T-helper 17 cell (primary cell): ENCODE measurements at regions not wholly inside any gene's neighbourhood (a gene's known extent, or its start where the extent isn't known, plus 50 kb on each side); places are given as distances from the start of the nearest gene placed in this dataset.
A peak's percentile ranks its signal among the peaks of the same experiment; 100 is the strongest.

Experiments
- ATAC-seq: fragments of 150-1000 bp; cut with Tn5 transposase; 2 replicates; pipeline ENCODE4 v1.10.0; 2021; ENCODE audit warnings: mild to moderate bottlenecking, moderate library complexity
- DNase-seq, 3 donors: peaks; one replicate each; pipeline versions ENCODE4 v3.0.0 to v3.0.0-alpha.2; 2020 to 2021
- H3K9me3 ChIP-seq: one replicate; pipeline ENCODE4 v1.7.0; 2013; ENCODE audit warnings: low read length, mild to moderate bottlenecking; ENCODE audit not compliant: control insufficient read depth, poor library complexity, severe bottlenecking
- H3K27ac Mint-ChIP-seq: one replicate; pipeline ENCODE4 v1.8.0; 2022; ENCODE audit warnings: mild to moderate bottlenecking, moderate library complexity, mixed read lengths
- H3K27me3 Mint-ChIP-seq: one replicate; pipeline ENCODE4 v1.8.0; 2022; ENCODE audit warnings: mixed read lengths
- H3K36me3 Mint-ChIP-seq: one replicate; pipeline ENCODE4 v1.8.0; 2022; ENCODE audit warnings: low read depth, mixed read lengths
- H3K4me1 Mint-ChIP-seq: one replicate; pipeline ENCODE4 v1.8.0; 2022; ENCODE audit warnings: mild to moderate bottlenecking, mixed read lengths
- H3K4me3 Mint-ChIP-seq: one replicate; pipeline ENCODE4 v1.8.0; 2022; ENCODE audit warnings: mild to moderate bottlenecking, moderate library complexity, mixed read lengths

GRCh38 chr13:74226791-74227475 is 92.7 kb upstream of the KLF12 start:
- H3K4me1 Mint-ChIP-seq: peaks cover 13% of the 10 kb centered on the region
- no peak overlapping the region for H3K27ac Mint-ChIP-seq
- DNase-seq: no peak
- no peak overlapping the region for H3K4me3 Mint-ChIP-seq
- no peaks in the 10 kb centered on the region for H3K36me3 Mint-ChIP-seq
- no peaks in the 10 kb centered on the region for H3K9me3 ChIP-seq
- ATAC-seq: no peak
- no peaks in the 10 kb centered on the region for H3K27me3 Mint-ChIP-seq

- H3K36me3 Mint-ChIP-seq: no peaks in the 10 kb centered on the region
- no peak overlapping the region for H3K4me3 Mint-ChIP-seq
- H3K9me3 ChIP-seq: no peaks in the 10 kb centered on the region
- no peaks in the 10 kb centered on the region for H3K27me3 Mint-ChIP-seq
- H3K27ac Mint-ChIP-seq: no peak overlapping the region
- ATAC-seq (no peak), DNase-seq (no peak)
- H3K4me1 Mint-ChIP-seq: peaks cover 4% of the 10 kb centered on the region
These were observed 87.5 kb upstream of the KLF12 start for GRCh38 chr13:74221752-74222151.

GRCh38 chr13:74219566-74219965 is 85.4 kb upstream of the KLF12 start:
- DNase-seq: no peak
- Mint-ChIP-seq H3K4me1 (peaks cover 4% of the 10 kb centered on the region), H3K36me3 (no peaks in the 10 kb centered on the region), H3K27me3 (no peaks in the 10 kb centered on the region), H3K4me3 (no peak overlapping the region), H3K27ac (no peak overlapping the region)
- no peak for ATAC-seq
- H3K9me3 ChIP-seq: no peaks in the 10 kb centered on the region

GRCh38 chr13:74218291-74218690 is 84.1 kb upstream of the KLF12 start:
- DNase-seq: no peak
- Mint-ChIP-seq H3K27me3 (no peaks in the 10 kb centered on the region), H3K36me3 (no peaks in the 10 kb centered on the region), H3K4me3 (no peak overlapping the region), H3K4me1 (peaks cover 6% of the 10 kb centered on the region), H3K27ac (peak overlapping the region; percentile 21)
- no peaks in the 10 kb centered on the region for H3K9me3 ChIP-seq
- ATAC-seq: no peak

GRCh38 chr13:74217811-74218210 is 83.6 kb upstream of the KLF12 start:
- H3K4me3 Mint-ChIP-seq: no peak overlapping the region
- H3K9me3 ChIP-seq: no peaks in the 10 kb centered on the region
- no peaks in the 10 kb centered on the region for H3K36me3 Mint-ChIP-seq

GRCh38 chr13:74215420-74215819 is 81.2 kb upstream of the KLF12 start:
- H3K27ac Mint-ChIP-seq: no peak overlapping the region
- H3K4me1 Mint-ChIP-seq: peaks cover 6% of the 10 kb centered on the region
- H3K36me3 Mint-ChIP-seq: no peaks in the 10 kb centered on the region

More at GRCh38 chr13:74217811-74218210, 83.6 kb upstream of the KLF12 start:
- ATAC-seq: no peak
- no peaks in the 10 kb centered on the region for H3K27me3 Mint-ChIP-seq
- H3K27ac Mint-ChIP-seq: peak overlapping the region; percentile 21
- H3K4me1 Mint-ChIP-seq: peaks cover 6% of the 10 kb centered on the region
- DNase-seq: no peak

GRCh38 chr13:74214321-74214720 is 80.1 kb upstream of the KLF12 start:
- H3K36me3 Mint-ChIP-seq: no peaks in the 10 kb centered on the region
- H3K27ac Mint-ChIP-seq: no peak overlapping the region
- no peaks in the 10 kb centered on the region for H3K27me3 Mint-ChIP-seq
- DNase-seq (no peak), ATAC-seq (no peak)
- H3K9me3 ChIP-seq: no peaks in the 10 kb centered on the region
- H3K4me3 Mint-ChIP-seq: no peak overlapping the region
- H3K4me1 Mint-ChIP-seq: peaks cover 6% of the 10 kb centered on the region

More at GRCh38 chr13:74215420-74215819, 81.2 kb upstream of the KLF12 start:
- DNase-seq (no peak), ATAC-seq (no peak)
- no peaks in the 10 kb centered on the region for H3K9me3 ChIP-seq
- H3K4me3 Mint-ChIP-seq: no peak overlapping the region
- no peaks in the 10 kb centered on the region for H3K27me3 Mint-ChIP-seq

- DNase-seq: no peak
These were observed 76.6 kb upstream of the KLF12 start for GRCh38 chr13:74210693-74211393.

GRCh38 chr13:74206855-74207254 is 72.7 kb upstream of the KLF12 start:
- no peak overlapping the region for H3K4me3 Mint-ChIP-seq
- H3K9me3 ChIP-seq: no peaks in the 10 kb centered on the region
- H3K27ac Mint-ChIP-seq: no peak overlapping the region
- ATAC-seq: no peak
- no peak for DNase-seq
- no peaks in the 10 kb centered on the region for H3K4me1 Mint-ChIP-seq
- no peaks in the 10 kb centered on the region for H3K27me3 Mint-ChIP-seq
- no peaks in the 10 kb centered on the region for H3K36me3 Mint-ChIP-seq

More at GRCh38 chr13:74210693-74211393, 76.6 kb upstream of the KLF12 start:
- H3K4me3 Mint-ChIP-seq: no peak overlapping the region
- no peaks in the 10 kb centered on the region for H3K27me3 Mint-ChIP-seq
- no peak for ATAC-seq
- no peaks in the 10 kb centered on the region for H3K9me3 ChIP-seq
- H3K36me3 Mint-ChIP-seq: no peaks in the 10 kb centered on the region
- H3K27ac Mint-ChIP-seq: no peak overlapping the region
- H3K4me1 Mint-ChIP-seq: peaks cover 2% of the 10 kb centered on the region

- H3K27ac Mint-ChIP-seq: no peak overlapping the region
- ATAC-seq (no peak), DNase-seq (no peak)
- no peak overlapping the region for H3K4me3 Mint-ChIP-seq
- H3K4me1 Mint-ChIP-seq: no peaks in the 10 kb centered on the region
- no peaks in the 10 kb centered on the region for H3K9me3 ChIP-seq
- no peaks in the 10 kb centered on the region for H3K36me3 Mint-ChIP-seq
- no peaks in the 10 kb centered on the region for H3K27me3 Mint-ChIP-seq
These were observed 71.9 kb upstream of the KLF12 start for GRCh38 chr13:74206061-74206561.

- no peak for ATAC-seq
These were observed 71.1 kb upstream of the KLF12 start for GRCh38 chr13:74205313-74205690.

GRCh38 chr13:74204602-74205312 is 70.6 kb upstream of the KLF12 start:
- DNase-seq (no peak), ATAC-seq (no peak)
- no peaks in the 10 kb centered on the region for H3K9me3 ChIP-seq
- Mint-ChIP-seq H3K4me3 (no peak overlapping the region), H3K27me3 (no peaks in the 10 kb centered on the region), H3K4me1 (no peaks in the 10 kb centered on the region), H3K36me3 (no peaks in the 10 kb centered on the region), H3K27ac (no peak overlapping the region)

More at GRCh38 chr13:74205313-74205690, 71.1 kb upstream of the KLF12 start:
- DNase-seq: no peak
- no peak overlapping the region for H3K4me3 Mint-ChIP-seq
- H3K36me3 Mint-ChIP-seq: no peaks in the 10 kb centered on the region
- no peaks in the 10 kb centered on the region for H3K4me1 Mint-ChIP-seq
- H3K9me3 ChIP-seq: no peaks in the 10 kb centered on the region
- no peak overlapping the region for H3K27ac Mint-ChIP-seq
- H3K27me3 Mint-ChIP-seq: no peaks in the 10 kb centered on the region

GRCh38 chr13:74203576-74203975 is 69.4 kb upstream of the KLF12 start:
- no peaks in the 10 kb centered on the region for H3K27me3 Mint-ChIP-seq
- H3K36me3 Mint-ChIP-seq: no peaks in the 10 kb centered on the region
- H3K4me1 Mint-ChIP-seq: no peaks in the 10 kb centered on the region
- DNase-seq: no peak
- H3K4me3 Mint-ChIP-seq: no peak overlapping the region
- ATAC-seq: no peak
- no peak overlapping the region for H3K27ac Mint-ChIP-seq
- no peaks in the 10 kb centered on the region for H3K9me3 ChIP-seq
